B cell (primary cell): ENCODE measurements at regions not wholly inside any gene's neighbourhood (a gene's known extent, or its start where the extent isn't known, plus 50 kb on each side); places are given as distances from the start of the nearest gene placed in this dataset.

ENCODE experiments used
- ATAC-seq: fragments of 200-7000 bp; cut with Tn5 transposase; one replicate; pipeline ENCODE4 v1.10.0; 2021; ENCODE audit warnings: low read depth, mild to moderate bottlenecking, moderate number of reproducible peaks, moderate library complexity
- CTCF ChIA-PET: fragments of 350-600 bp; sonication (Branson Sonifier 250); formaldehyde crosslinking; loops from one replicate; lab custom pipeline; 2021; ENCODE audit warnings: antibody characterized with exemption, inconsistent platforms; lab: Charles Lee
- POLR2A ChIA-PET: fragments of 350-600 bp; sonication (Branson Sonifier 250); formaldehyde crosslinking; loops from one replicate; lab custom pipeline; 2021; ENCODE audit warnings: antibody characterized with exemption; lab: Charles Lee
- DNase-seq: peaks from one replicate; pipeline ENCODE4 v3.0.0; 2013
- H2AFZ ChIP-seq: 2 replicates; pipeline ENCODE4 v1.6.1; 2012; ENCODE audit warnings: mild to moderate bottlenecking, low read depth, low read length; ENCODE audit not compliant: insufficient read depth, poor library complexity, severe bottlenecking
- H3K27ac ChIP-seq, 2 donors: 1 replicate in 1 of 2; 2 replicates in 1 of 2; pipeline ENCODE4 v1.5.1; 2012 to 2013; ENCODE audit warnings: low read length in 2 of 2, mild to moderate bottlenecking in 2 of 2, moderate library complexity in 1 of 2
- H3K27me3 ChIP-seq, 4 experiments: fragments of 200-600 bp in 1 of 4; sonication (generic) in 1 of 4; replicated peaks in 1 of 4; 1 replicate in 2 of 4; 2 replicates in 2 of 4; pipeline versions ENCODE4 v1.6.1 to v1.7.0; 2013 to 2016; ENCODE audit warnings: low read length in 3 of 4, mild to moderate bottlenecking in 2 of 4, mixed read lengths in 1 of 4, moderate library complexity in 1 of 4; ENCODE audit not compliant: insufficient read depth in 4 of 4, control insufficient read depth in 3 of 4; ENCODE audit errors: control extremely low read depth in 1 of 4
- H3K36me3 ChIP-seq, 2 experiments: replicated peaks in 1 of 2; 1 replicate in 1 of 2; 2 replicates in 1 of 2; pipeline versions ENCODE4 v1.6.1 to v1.7.1; 2013; ENCODE audit warnings: low read length in 1 of 2; ENCODE audit not compliant: insufficient read depth in 2 of 2, control insufficient read depth in 1 of 2; ENCODE audit errors: control extremely low read depth in 1 of 2, extremely low read depth in 1 of 2
- H3K4me1 ChIP-seq, 2 donors: fragments of 200-600 bp in 1 of 2; sonication (generic) in 1 of 2; 1 replicate in 1 of 2; 2 replicates in 1 of 2; pipeline versions ENCODE4 v1.5.1 to v1.6.1; 2013 to 2017; ENCODE audit warnings: low read length in 2 of 2; ENCODE audit not compliant: control insufficient read depth in 2 of 2, insufficient read depth in 2 of 2
- H3K4me2 ChIP-seq: replicated peaks from 2 replicates; pipeline ENCODE3; 2012; ENCODE audit warnings: mild to moderate bottlenecking, low read depth, low read length; ENCODE audit not compliant: poor library complexity, severe bottlenecking
- H3K4me3 ChIP-seq, 5 experiments: fragments of 200-600 bp in 1 of 5; sonication (generic) in 1 of 5; 1 replicate in 3 of 5; 2 replicates in 2 of 5; pipeline versions ENCODE4 v1.5.1 to v1.7.0; 2011 to 2016; ENCODE audit warnings: low read length in 4 of 5, mild to moderate bottlenecking in 4 of 5, low read depth in 2 of 5, control low read depth in 1 of 5, moderate library complexity in 1 of 5; ENCODE audit not compliant: insufficient read depth in 1 of 5; ENCODE audit errors: control extremely low read depth in 1 of 5, extremely low read depth in 1 of 5
- H3K79me2 ChIP-seq: fragments of 200-600 bp; sonication (generic); one replicate; pipeline ENCODE4 v1.6.0; 2016; ENCODE audit warnings: low read length; ENCODE audit not compliant: control insufficient read depth, insufficient read depth
- H3K9ac ChIP-seq: fragments of 200-600 bp; sonication (generic); 2 replicates; pipeline ENCODE4 v1.6.1; 2017; ENCODE audit warnings: mild to moderate bottlenecking, low read length, moderate library complexity
- H3K9me3 ChIP-seq, 3 donors: one replicate each; pipeline versions ENCODE4 v1.6.1 to v1.7.1; 2013; ENCODE audit warnings: low read length in 2 of 3; ENCODE audit not compliant: control insufficient read depth in 2 of 3, insufficient read depth in 1 of 3; ENCODE audit errors: control extremely low read depth in 1 of 3
- H4K20me1 ChIP-seq: 2 replicates; pipeline ENCODE4 v1.6.0; 2012; ENCODE audit warnings: mild to moderate bottlenecking, low read length; ENCODE audit not compliant: insufficient read depth, control insufficient read depth, poor library complexity, severe bottlenecking
- H3K27ac Mint-ChIP-seq: one replicate; pipeline ENCODE4 v1.8.0; 2021; ENCODE audit warnings: mixed read lengths
- H3K27me3 Mint-ChIP-seq: one replicate; pipeline ENCODE4 v1.8.0; 2021; ENCODE audit warnings: mixed read lengths
- H3K4me1 Mint-ChIP-seq: one replicate; pipeline ENCODE4 v1.8.0; 2021; ENCODE audit warnings: mixed read lengths
- H3K4me3 Mint-ChIP-seq: one replicate; pipeline ENCODE4 v1.8.0; 2021; ENCODE audit warnings: mixed read lengths
- H3K9me3 Mint-ChIP-seq: one replicate; pipeline ENCODE4 v1.8.0; 2022; ENCODE audit warnings: mixed read lengths; ENCODE audit not compliant: insufficient read depth
- EZH2 ChIP-seq: IDR thresholded peaks from 2 replicates; pipeline ENCODE4 v1.6.1; 2012; ENCODE audit warnings: borderline replicate concordance, low read depth, mild to moderate bottlenecking, moderate library complexity, low read length; ENCODE audit not compliant: insufficient read depth, poor library complexity, severe bottlenecking
- WGBS: methylation state at CpG from one replicate; pipeline ENCODE4 v1.1.5; 2013; ENCODE audit warnings: missing lambda C conversion rate; ENCODE audit not compliant: insufficient coverage; 5-methylcytosine and 5-hydroxymethylcytosine counted together
- intact Hi-C: fragments of 100-400 bp; cut with micrococcal nuclease; formaldehyde crosslinking; loops from one replicate; pipeline ENCODE4 v1.10.0; 2022
- TF ChIP-seq, protein P1 (sequence below): fragments of 200-600 bp; IDR thresholded peaks from one replicate; pipeline ENCODE4 v1.8.0; 2022; ENCODE audit warnings: antibody characterized with exemption, mild to moderate bottlenecking

DNA sequence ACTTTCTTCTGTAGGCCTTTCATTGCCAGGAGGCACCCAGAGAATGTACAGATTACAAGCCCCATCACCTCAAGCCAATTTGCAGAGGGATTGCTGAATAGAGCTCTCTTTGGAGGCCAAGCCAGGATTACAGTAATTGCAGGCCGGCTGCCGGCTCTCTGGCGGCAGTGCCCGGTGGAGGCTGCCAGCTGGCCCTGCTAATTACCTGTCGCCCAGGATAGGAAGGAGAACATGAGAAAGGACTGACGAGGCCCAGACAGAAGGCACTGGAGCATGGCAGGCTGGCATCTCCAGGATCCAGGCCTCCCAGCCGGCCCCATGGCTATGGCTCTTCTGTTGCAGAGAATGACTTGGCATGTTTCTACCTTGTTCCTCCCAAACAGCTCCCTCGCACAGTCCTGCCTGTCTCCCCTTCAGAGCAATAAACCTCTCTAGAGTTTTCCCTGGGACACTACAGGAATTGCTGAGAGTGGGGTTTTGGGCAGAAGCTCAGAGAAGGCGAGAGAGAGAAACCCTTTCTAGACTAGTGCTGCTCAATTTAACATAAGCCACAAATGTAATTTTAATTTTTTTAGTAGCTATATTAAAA, 273.6 kb upstream of the PROK2 start:
- Mint-ChIP-seq H3K4me1 (no peaks in the 10 kb centered on the region), H3K9me3 (no peaks in the 10 kb centered on the region), H3K4me3 (no peak overlapping the region), H3K27ac (no peak overlapping the region), H3K27me3 (peaks cover 6% of the 10 kb centered on the region)
- no peaks in the 10 kb centered on the region for H3K4me1 ChIP-seq
- peaks cover 0 to 6% (median 3%) of the 10 kb centered on the region in 3 donors for H3K9me3 ChIP-seq
- DNase-seq = no peak
- H3K27ac ChIP-seq = no peak overlapping the region
- TF ChIP-seq, protein P1, sequence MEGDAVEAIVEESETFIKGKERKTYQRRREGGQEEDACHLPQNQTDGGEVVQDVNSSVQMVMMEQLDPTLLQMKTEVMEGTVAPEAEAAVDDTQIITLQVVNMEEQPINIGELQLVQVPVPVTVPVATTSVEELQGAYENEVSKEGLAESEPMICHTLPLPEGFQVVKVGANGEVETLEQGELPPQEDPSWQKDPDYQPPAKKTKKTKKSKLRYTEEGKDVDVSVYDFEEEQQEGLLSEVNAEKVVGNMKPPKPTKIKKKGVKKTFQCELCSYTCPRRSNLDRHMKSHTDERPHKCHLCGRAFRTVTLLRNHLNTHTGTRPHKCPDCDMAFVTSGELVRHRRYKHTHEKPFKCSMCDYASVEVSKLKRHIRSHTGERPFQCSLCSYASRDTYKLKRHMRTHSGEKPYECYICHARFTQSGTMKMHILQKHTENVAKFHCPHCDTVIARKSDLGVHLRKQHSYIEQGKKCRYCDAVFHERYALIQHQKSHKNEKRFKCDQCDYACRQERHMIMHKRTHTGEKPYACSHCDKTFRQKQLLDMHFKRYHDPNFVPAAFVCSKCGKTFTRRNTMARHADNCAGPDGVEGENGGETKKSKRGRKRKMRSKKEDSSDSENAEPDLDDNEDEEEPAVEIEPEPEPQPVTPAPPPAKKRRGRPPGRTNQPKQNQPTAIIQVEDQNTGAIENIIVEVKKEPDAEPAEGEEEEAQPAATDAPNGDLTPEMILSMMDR = no peak
- no peak for TF ChIP-seq EZH2
- ChIA-PET CTCF (no interaction called here), POLR2A (no interaction called here)
- no peaks in the 10 kb centered on the region for H4K20me1 ChIP-seq
- intact Hi-C loops = no loop called here
- H3K9ac ChIP-seq = no peak overlapping the region
- no peak overlapping the region for H3K4me3 ChIP-seq
- peaks cover 0 to 1% (median 0%) of the 10 kb centered on the region in 4 experiments for H3K27me3 ChIP-seq
- no peak for ATAC-seq
- H3K79me2 ChIP-seq = no peaks in the 10 kb centered on the region
- H3K36me3 ChIP-seq = no peaks in the 10 kb centered on the region
- no peak overlapping the region for H3K4me2 ChIP-seq
- WGBS = 95% methylated on average over 7 of the region's 9 CpGs
- H2AFZ ChIP-seq = no peak overlapping the region

DNA sequence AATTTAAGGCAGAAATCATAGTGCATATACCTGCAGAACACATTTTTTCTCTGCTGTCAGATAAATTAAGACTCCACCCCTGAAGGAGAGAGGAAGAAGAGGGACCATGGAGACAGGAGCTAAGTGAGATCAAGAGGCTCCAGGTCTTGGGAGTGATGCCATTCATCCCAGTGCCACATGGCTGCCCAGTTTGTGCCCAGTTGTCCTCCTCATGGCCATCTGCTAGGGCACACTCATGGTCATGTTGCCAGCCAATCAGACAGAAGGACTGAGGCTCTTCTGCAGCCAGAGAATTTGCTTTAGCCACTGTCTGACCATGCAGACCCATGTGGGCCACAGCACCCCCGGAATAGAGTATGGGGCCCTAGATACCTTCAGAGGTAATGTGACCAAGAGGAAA, 270.5 kb upstream of the PROK2 start:
- Mint-ChIP-seq H3K27ac (no peak overlapping the region), H3K4me3 (no peak overlapping the region), H3K27me3 (peaks cover 4% of the 10 kb centered on the region), H3K4me1 (no peaks in the 10 kb centered on the region), H3K9me3 (no peaks in the 10 kb centered on the region)
- H4K20me1 ChIP-seq = no peaks in the 10 kb centered on the region
- H3K4me2 ChIP-seq = no peak overlapping the region
- H3K79me2 ChIP-seq = no peaks in the 10 kb centered on the region
- TF ChIP-seq, protein P1 = no peak
- TF ChIP-seq EZH2 = no peak
- H3K4me3 ChIP-seq = no peak overlapping the region
- H2AFZ ChIP-seq = no peak overlapping the region
- H3K4me1 ChIP-seq = no peaks in the 10 kb centered on the region
- ChIA-PET POLR2A (no interaction called here), CTCF (no interaction called here)
- no peak overlapping the region for H3K9ac ChIP-seq
- no peaks in the 10 kb centered on the region for H3K9me3 ChIP-seq
- intact Hi-C loops = no loop called here
- H3K27ac ChIP-seq = no peak overlapping the region
- H3K36me3 ChIP-seq = no peaks in the 10 kb centered on the region
- WGBS = 100% methylated on average over 1 of the region's 1 CpG
- ATAC-seq = no peak
- no peaks in the 10 kb centered on the region for H3K27me3 ChIP-seq
- no peak for DNase-seq
